A172 (cell line): ENCODE measurements at regions not wholly inside any gene's neighbourhood (a gene's known extent, or its start where the extent isn't known, plus 50 kb on each side); places are given as distances from the start of the nearest gene placed in this dataset.

Experiments
- DNase-seq: peaks from one replicate; pipeline ENCODE4 v3.0.0-alpha.2; 2015; ENCODE audit warnings: low spot score

DNA sequence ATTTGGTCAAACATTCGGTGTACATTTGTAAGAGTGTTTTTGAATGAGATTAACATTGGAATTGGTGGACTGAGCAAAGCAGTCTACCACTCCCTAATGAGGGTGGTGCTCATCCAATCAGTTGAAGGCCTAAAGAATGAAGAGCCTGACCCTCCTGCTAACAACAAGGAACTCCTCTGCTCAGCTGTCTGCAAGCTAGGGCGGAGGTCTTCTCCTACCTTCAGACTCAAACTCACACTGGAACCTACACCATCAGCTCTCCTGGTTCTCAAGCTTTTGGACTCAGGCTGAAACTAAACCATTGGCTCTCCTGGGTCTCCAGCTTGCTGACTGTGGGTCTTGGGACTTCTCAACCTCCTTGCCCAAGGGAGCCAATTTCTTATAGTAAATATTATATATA lies 55.5 kb upstream of the NPAS2 start:
- DNase-seq = no peak

- no peak for DNase-seq
Observed at GRCh38 chr2:100765481-100765880, 54.5 kb upstream of the NPAS2 start.

DNA sequence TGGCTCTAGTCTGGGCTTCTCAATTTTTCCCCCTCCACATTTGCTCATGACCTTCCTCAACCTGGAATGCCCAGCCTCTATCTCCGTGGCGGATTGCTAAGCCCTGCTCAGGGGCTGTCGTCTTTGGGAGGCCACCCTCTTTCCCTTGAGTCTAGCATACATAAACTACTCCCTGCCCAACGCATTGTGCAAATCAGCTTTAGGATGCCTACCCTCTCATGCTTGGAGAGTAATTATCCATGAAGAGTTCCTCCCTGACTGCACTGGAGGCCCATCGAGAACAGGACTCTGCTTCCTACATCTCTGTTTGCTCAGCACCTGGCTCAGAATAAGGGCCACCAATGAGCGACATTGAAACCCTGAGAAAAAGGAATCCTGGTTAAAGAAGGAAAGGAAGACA lies 53.7 kb upstream of the NPAS2 start:
- no peak for DNase-seq

DNA sequence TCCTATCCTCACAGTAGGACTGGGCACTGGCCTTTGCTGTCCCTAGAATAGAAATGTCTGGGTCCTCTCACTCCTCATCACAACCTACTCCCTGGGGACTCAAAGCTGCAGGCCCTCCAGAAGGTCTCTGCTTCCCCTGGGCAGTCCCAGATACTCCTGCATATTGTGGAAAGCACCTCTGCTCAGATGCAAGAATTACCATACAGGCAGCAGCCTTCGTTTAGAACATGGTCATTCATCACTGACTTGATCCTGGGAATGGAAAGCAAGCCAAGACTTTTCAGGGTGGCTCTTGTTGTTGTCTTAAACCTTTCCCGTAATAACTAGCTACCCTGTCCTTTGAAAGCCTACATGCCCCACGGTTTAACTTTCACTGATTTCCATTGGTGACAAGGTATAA lies 53.1 kb upstream of the NPAS2 start:
- no peak for DNase-seq

DNA sequence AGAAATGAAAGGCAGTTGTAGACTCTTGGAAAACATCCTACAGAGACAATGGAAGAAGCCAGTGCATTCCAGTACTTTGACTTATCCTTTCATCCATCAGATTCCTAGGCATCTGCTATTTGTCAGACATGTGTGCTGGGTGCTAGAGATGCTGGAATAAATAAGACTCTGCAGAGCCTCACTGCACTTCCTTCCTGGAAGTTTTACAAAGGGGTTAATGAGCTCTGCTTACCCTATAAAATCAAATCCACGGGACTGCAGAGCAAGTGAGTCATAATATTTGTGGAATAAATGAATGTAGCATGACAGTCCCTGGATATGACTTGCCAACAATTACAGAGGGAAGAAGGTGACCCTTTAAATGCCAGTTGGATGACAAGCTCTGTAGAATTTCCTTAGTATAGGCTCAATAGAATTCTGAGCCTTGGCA lies 52.7 kb upstream of the NPAS2 start:
- peak; percentile 90 for DNase-seq

- no peak for DNase-seq
Observed at GRCh38 chr2:100767810-100768806, 51.8 kb upstream of the NPAS2 start.
